Right atrium auricular region (tissue), 2 donors: ENCODE measurements at regions not wholly inside any gene's neighbourhood (a gene's known extent, or its start where the extent isn't known, plus 50 kb on each side); places are given as distances from the start of the nearest gene placed in this dataset.
"Not testable (repeated sequence)": the region's sequence is repeated elsewhere in the genome, so short reads cannot be mapped to it uniquely, and the experiment has no call there.

ENCODE experiments used
- DNase-seq: peaks from one replicate; pipeline ENCODE4 v3.0.0-alpha.2; 2019; ENCODE audit warnings: low spot score
- H3K27ac ChIP-seq, 2 donors: fragments of 200-600 bp; sonication (generic); 1 replicate in 1 of 2; 2 replicates in 1 of 2; pipeline ENCODE4 v1.5.1; 2016 to 2019
- H3K27me3 ChIP-seq, 2 donors: fragments of 200-600 bp; sonication (generic); one replicate each; pipeline versions ENCODE4 v1.5.1 to v1.6.0; 2017 to 2019
- H3K36me3 ChIP-seq: fragments of 200-600 bp; sonication (generic); one replicate; pipeline ENCODE4 v1.5.1; 2016
- H3K4me1 ChIP-seq, 2 donors: fragments of 200-600 bp; sonication (generic); one replicate each; pipeline versions ENCODE4 v1.5.1 to v1.6.0; 2017 to 2019
- H3K4me3 ChIP-seq, 2 donors: fragments of 200-600 bp; sonication (generic); 1 replicate in 1 of 2; 2 replicates in 1 of 2; pipeline ENCODE4 v1.5.1; 2017 to 2019; ENCODE audit warnings: mild to moderate bottlenecking in 1 of 2, moderate library complexity in 1 of 2
- H3K9me3 ChIP-seq, 2 donors: fragments of 200-600 bp; sonication (generic); one replicate each; pipeline ENCODE4 v1.5.1; 2019
- CTCF ChIP-seq, 2 donors: fragments of 200-600 bp; sonication (generic); IDR thresholded peaks; one replicate each; pipeline ENCODE4 v1.5.1; 2019; ENCODE audit warnings: antibody characterized with exemption in 2 of 2

DNA sequence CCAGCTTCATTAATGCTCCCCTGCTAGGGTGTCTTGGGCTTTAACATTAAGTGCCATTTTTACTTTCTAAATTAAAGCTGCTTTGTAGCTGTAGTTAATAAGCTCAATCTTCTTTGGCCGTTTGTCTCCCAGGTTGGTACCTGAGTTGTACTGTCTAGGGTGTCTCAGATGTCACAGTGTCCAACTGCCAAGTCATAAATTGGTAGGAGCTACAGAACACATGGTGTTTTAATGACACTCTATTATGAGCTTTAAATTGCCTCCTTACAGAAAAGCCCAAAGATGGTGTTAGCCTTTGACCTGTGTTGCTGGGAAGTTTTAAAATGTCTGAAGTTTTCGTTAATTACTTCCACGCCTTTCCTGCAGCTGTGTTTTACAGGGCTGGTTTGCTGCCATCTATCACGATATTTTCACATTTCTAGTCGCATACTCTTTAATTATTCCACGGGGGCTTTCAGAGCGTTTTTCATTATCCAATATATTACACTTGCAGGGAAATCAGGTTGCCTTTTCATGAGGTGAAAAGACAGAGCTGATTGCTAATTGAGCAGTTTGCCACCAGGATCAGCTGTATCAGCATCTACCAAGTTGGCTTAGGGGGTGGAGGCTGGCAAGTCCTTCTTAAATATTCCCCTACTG, 247.8 kb upstream of the PLPP4 start:
- DNase-seq = no peak
- Histone ChIP-seq H3K9me3 (peaks cover 0 to 5% of the 10 kb centered on the region in 2 donors), H3K27ac (no peak overlapping the region), H3K36me3 (no peaks in the 10 kb centered on the region), H3K4me1 (no peaks in the 10 kb centered on the region), H3K4me3 (no peak overlapping the region), H3K27me3 (no peaks in the 10 kb centered on the region)
- no peak for TF ChIP-seq CTCF (IDR thresholded peaks at IDR 0.05)

DNA sequence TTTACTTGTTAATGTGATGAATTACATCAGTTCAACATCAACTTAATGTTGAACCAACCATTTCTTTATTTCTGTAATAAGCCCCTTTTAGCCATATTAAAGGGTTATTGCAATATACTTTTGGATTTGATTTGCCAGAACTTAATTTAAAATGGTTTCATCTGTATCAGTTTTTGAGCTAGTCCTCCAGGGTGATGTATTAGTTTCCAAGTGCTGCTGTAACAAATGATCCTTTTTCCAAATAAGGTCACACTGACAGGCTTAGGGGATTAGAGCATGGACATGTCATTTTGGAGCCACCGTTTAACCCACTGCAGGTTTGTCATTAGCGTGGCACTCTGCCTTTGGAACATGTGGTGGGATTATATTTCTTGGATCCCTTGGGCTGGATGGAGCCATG, 244.8 kb upstream of the PLPP4 start:
- Histone ChIP-seq H3K27ac (no peak overlapping the region), H3K9me3 (peaks cover 0 to 5% of the 10 kb centered on the region in 2 donors), H3K4me1 (no peaks in the 10 kb centered on the region), H3K27me3 (no peaks in the 10 kb centered on the region), H3K36me3 (no peaks in the 10 kb centered on the region), H3K4me3 (no peak overlapping the region)
- TF ChIP-seq CTCF (IDR thresholded peaks at IDR 0.05) = no peak
- DNase-seq = no peak

DNA sequence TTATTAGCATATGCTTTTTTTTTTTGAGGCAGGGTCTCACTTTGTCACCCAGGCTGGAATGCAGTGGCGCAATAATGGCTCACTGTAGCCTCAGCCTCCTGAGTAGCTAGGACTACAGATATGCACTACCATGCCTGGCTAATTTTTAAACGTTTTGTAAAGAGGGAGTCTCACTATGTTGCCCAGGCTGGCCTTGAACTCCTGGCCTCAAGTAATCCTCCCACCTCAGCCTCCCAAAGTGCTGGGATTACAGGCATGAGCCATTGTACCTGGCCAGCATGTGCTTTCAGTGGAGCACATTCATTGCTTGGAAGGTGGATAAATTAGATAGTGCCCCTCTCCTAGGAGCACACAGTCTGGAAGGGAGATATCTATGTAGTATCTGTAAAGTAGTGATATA, 243.7 kb upstream of the PLPP4 start:
- H3K27me3 ChIP-seq, H3K9me3 ChIP-seq, H3K27ac ChIP-seq, DNase-seq, H3K4me3 ChIP-seq, H3K36me3 ChIP-seq, H3K4me1 ChIP-seq: not testable (repeated sequence)

DNA sequence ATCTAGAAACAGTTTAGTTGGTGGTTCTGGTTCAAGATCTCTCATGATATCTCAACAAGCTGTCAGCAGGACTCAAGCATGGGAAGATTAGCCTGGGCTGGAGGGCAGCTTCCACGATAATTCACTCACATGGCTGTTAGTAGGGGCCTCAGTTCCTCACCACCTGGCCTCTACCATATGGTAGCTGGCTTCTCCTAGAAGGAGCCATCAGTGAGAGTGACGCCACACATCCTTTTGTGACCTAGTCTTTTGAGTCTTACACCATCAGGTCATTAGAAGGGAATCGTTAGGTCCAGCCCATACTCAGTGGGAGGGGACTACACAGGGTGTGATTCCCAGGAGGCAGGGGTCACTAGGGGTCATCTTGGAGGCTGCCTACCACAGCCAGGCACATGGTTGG, 239.3 kb upstream of the PLPP4 start:
- no peak for TF ChIP-seq CTCF (IDR thresholded peaks at IDR 0.05)
- Histone ChIP-seq H3K9me3 (no peaks in the 10 kb centered on the region), H3K36me3 (no peaks in the 10 kb centered on the region), H3K4me3 (no peak overlapping the region), H3K27ac (no peak overlapping the region), H3K27me3 (no peaks in the 10 kb centered on the region), H3K4me1 (no peaks in the 10 kb centered on the region)
- DNase-seq = no peak

DNA sequence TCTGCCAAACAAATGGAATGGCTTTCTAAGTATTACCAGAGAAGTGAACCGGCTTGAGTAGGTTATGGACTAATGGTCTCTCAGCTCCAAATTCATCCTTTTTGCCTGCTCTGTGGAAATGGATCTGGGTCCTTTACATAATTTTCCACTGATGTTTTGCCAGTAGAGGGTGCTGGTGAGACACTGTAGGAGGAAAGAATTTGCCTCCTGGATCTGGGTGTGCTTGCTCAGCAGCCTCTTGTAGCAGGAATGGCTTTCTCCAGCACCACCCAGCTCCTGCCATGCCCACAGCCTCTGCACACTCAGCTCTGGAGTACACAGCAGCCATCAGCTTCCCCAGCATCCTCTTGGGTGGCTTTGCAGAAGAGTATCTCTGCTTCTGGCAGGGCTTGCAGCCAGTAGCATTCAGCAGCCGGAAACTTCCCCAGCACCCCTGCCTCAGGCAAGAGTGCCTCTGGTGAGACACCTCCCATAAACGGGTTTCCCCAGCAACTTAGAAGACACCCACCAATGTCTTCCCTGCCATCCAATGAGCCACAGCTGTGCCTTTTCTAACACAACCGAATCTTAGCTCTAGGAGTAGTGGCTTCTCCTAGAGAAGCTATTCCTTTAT, 235.0 kb upstream of the PLPP4 start:
- Histone ChIP-seq H3K27me3 (no peaks in the 10 kb centered on the region), H3K4me1 (no peaks in the 10 kb centered on the region), H3K36me3 (no peaks in the 10 kb centered on the region), H3K27ac (no peak overlapping the region), H3K4me3 (no peak overlapping the region), H3K9me3 (no peaks in the 10 kb centered on the region)
- no peak for DNase-seq
- no peak for TF ChIP-seq CTCF (IDR thresholded peaks at IDR 0.05)

- Histone ChIP-seq H3K36me3 (no peaks in the 10 kb centered on the region), H3K4me1 (no peaks in the 10 kb centered on the region), H3K4me3 (no peak overlapping the region), H3K27ac (no peak overlapping the region), H3K27me3 (no peaks in the 10 kb centered on the region), H3K9me3 (no peaks in the 10 kb centered on the region)
- no peak for TF ChIP-seq CTCF (IDR thresholded peaks at IDR 0.05)
- no peak for DNase-seq
These were observed 227.4 kb upstream of the PLPP4 start for GRCh38 chr10:120229641-120230040.

DNA sequence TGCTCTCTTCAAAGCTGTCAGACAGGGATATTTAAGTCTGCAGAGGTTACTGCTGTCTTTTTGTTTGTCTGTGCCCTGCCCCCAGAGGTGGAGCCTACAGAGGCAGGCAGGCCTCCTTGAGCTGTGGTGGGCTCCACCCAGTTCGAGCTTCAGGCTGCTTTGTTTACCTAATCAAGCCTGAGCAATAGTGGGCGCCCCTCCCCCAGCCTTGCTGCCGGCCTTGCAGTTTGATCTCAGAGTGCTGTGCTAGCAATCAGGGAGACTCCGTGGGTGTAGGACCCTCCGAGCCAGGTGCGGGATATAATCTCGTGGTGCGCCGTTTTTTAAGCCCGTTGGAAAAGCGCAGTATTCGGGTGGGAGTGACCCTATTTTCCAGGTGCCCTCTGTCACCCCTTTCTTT, 217.3 kb upstream of the PLPP4 start:
- not testable (repeated sequence) for H3K27me3 ChIP-seq, H3K4me1 ChIP-seq, H3K9me3 ChIP-seq, H3K4me3 ChIP-seq, DNase-seq, H3K27ac ChIP-seq, H3K36me3 ChIP-seq
